HG03039 (cell line): ENCODE measurements at regions not wholly inside any gene's neighbourhood (a gene's known extent, or its start where the extent isn't known, plus 50 kb on each side); places are given as distances from the start of the nearest gene placed in this dataset.

Experiments
- ATAC-seq: cut with Tn5 transposase; IDR thresholded peaks from one replicate; pipeline ENCODE4 v1.9.1; 2021; ENCODE audit warnings: mild to moderate bottlenecking, moderate library complexity; ENCODE audit not compliant: unreplicated experiment

GRCh38 chr20:10770753-10771152, 97.0 kb upstream of the JAG1 start:
- ATAC-seq, result no peak

GRCh38 chr20:10771435-10772140, 97.8 kb upstream of the JAG1 start:
- no peak for ATAC-seq

DNA sequence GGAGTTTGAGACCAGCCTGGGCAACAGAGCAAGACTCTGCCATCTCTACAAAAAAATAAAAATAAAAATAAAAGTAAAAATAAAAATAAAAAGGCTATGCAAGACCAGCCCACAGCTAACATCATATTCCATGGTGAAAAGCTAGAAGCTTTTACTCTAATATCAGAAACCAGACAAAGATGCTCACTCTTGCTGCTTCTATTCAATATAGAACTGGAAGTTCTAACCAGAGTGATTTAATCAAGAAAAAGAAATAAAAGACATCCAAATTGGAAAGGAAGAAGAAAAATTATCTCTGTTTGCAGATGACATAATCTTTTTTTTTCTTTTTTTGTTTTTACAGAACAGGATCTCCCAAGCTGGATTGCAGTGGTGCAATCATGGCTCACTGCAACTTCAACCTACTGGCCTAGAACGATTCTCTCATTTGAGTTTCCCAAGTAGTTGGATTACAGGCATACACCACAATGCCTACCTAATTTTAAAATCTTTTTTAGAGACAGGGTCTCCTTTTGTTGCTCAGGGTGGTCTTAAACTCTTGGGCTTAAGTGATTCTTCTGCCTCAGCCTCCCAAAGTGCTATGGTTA, 100.7 kb upstream of the JAG1 start:
- ATAC-seq, result no peak

- no peak for ATAC-seq
Observed at GRCh38 chr20:10777710-10778109, 103.9 kb upstream of the JAG1 start.

- no peak for ATAC-seq
Observed at GRCh38 chr20:10779911-10780310, 106.1 kb upstream of the JAG1 start.

DNA sequence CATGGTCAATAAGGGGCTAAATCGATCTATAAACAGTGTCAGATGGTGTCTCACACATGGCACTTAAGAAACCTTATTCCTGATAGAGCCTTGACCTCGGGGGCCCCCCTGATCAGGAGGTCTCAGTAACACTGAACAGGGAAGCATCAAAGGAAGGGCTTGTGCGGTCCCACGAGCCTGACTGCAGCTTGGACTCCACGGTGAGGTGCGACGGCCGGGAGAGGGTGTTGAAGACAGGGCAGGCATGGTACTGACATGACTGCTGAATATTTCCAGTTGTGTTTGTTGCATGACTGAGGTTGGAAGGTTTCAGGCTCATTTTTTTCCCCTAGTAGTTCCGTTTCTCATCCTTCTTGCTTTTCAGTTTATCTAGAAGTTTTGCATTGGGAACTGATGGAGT, 107.1 kb upstream of the JAG1 start:
- no peak for ATAC-seq

DNA sequence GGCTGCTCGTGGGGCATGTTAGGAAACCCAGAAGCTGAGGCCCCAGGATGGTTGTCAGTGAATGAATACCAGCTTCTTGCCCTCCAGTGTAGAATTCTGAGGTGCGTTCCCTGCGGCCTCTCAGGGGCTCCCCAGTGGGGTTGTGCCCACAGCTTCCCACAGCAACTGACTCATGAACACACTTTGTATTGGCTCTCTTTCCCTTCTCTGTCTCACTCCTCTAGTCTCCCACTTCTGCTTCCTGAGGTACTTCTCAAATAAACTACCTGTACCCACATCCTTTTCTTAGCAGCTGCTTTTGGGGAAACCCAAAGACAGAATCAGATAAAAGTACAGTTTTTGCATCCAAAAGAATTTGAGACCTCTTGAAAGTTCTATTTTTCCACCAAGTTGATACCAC, 107.7 kb upstream of the JAG1 start:
- ATAC-seq, result no peak

GRCh38 chr20:10783707-10784553, 110.1 kb upstream of the JAG1 start:
- ATAC-seq, result no peak

DNA sequence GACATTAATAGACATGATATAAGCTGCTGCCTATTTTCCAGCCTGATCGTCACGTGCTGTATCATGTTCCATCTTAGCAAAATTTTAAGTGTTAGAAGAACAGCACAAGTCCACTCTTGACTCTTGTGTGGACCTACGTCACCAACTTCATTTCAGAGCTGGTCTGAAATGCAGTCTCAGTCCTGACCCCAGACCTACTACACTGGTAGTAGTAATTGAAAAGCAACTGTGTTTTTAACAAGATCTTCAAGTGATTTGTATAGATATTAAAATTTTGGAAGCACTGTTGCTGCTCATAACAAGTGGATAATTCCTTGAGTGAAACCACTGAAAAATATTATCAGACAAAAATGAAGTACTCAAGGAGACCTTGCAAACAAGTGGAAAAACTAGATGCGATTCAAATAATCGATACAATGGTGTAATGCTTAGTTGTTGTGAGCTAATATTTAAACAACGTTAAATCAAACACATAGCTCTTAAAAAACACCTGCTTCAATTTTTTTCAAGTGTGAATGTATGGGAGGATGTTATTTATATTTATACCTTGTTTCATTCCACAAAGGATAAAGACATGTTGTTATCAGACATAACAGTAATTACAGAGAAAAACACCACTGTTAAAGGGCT, 110.9 kb upstream of the JAG1 start:
- ATAC-seq, result no peak

GRCh38 chr20:10786678-10787077, 112.9 kb upstream of the JAG1 start:
- no peak for ATAC-seq

- no peak for ATAC-seq
Observed at GRCh38 chr20:10788055-10788454, 114.3 kb upstream of the JAG1 start.

- ATAC-seq, result no peak
Observed at GRCh38 chr20:10788877-10789276, 115.1 kb upstream of the JAG1 start.

GRCh38 chr20:10789386-10789785, 115.6 kb upstream of the JAG1 start:
- no peak for ATAC-seq

DNA sequence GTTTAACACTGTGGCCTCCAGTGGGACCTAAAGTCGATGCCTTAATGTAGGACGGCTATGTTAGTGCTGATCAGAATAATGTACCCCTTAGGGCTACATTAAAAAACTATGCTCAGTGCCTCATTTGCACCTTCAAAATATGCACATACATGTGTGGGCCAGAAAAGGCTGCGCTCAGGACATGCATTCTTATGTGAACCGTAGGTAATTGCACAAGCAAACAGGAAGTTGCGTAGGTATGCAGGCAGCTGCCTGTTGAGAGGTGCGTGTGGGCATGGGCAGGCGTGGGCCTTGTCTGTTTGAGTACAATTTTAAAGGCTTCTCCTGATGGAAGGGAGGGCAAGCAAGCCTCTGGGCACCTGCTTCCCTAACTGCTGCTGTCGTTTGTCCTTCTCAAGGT, 116.2 kb upstream of the JAG1 start:
- no peak for ATAC-seq

- no peak for ATAC-seq
Observed at GRCh38 chr20:10792291-10792690, 118.5 kb upstream of the JAG1 start.

DNA sequence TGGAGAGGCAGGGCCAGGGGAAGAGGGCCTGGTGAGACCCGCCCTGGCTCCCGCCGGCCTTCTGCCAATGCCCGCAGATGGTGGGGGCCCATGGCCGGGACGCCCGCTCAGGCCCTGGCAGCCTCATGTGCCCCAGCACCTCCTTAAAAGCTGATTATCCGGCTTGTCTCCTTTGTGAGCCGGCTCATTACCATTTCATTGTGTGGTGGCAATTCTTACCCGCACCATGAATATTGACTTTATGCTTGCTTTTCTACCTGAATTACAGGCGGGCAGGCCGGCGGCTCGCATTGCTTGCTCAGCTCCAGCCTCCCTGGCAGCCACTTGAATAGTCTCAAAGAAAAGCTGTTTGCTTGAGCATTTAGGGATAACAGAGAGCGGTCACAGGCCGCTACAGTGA, 120.0 kb upstream of the JAG1 start:
- ATAC-seq, result no peak

DNA sequence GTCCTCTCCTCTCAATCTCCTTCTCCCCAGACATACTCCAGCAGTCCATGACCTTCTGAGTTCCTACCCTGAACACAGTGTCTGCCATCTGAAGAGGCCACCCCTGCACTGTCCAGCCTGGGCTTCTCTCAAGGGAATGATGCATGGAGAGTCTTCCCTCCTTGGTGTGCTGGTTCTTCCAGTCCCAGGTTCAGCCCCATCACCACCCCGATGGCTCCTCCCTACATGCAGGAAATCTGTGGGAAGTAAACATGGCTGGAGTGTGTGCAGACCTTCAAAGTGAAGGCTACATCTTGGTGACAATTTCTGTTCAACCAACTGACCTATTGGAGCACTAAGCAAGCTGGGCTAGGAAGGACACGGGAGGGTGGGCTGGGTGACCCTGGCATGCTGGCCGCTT, 121.0 kb upstream of the JAG1 start:
- no peak for ATAC-seq

- ATAC-seq, result no peak
Observed at GRCh38 chr20:10795286-10796026, 121.7 kb upstream of the JAG1 start.

GRCh38 chr20:10798811-10799210, 125.0 kb upstream of the JAG1 start:
- no peak for ATAC-seq

GRCh38 chr20:10799735-10800134, 125.9 kb upstream of the JAG1 start:
- no peak for ATAC-seq

DNA sequence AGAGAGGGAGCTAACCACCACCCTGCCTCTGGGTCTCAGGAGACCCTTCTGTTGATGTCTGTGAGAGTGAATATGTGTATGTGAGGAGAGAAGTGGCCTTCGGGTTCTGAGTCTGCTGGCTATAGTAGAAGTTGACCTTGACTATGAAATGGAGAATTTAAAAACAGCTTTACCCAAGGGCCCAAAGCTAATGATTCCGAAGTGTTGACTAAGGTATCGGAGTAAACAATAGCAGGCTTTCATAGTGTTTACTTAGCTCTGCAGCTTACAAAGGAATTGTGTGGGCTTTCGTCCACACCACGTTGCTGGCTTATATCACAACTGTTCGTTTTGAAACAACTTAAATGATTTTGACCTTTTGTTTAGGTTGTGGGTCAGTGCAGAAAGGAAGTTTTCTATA, 126.5 kb upstream of the JAG1 start:
- ATAC-seq, result no peak
